Thoracic aorta (tissue), 2 donors: ENCODE measurements at regions not wholly inside any gene's neighbourhood (a gene's known extent, or its start where the extent isn't known, plus 50 kb on each side); places are given as distances from the start of the nearest gene placed in this dataset.
"Not testable (repeated sequence)": the region's sequence is repeated elsewhere in the genome, so short reads cannot be mapped to it uniquely, and the experiment has no call there.

ENCODE experiments used
- ATAC-seq: fragments of 150-250 bp; one replicate; pipeline ENCODE4 v1.8.0; 2017; ENCODE audit warnings: low read depth; ENCODE audit not compliant: insufficient number of reproducible peaks, low FRiP score
- DNase-seq: peaks from one replicate; pipeline ENCODE4 v3.0.0-alpha.2; 2020; ENCODE audit warnings: low spot score
- H3K27ac ChIP-seq, 2 donors: fragments of 200-600 bp; sonication (generic); 1 replicate in 1 of 2; 2 replicates in 1 of 2; pipeline ENCODE4 v1.5.1; 2016; ENCODE audit warnings: mild to moderate bottlenecking in 2 of 2, moderate library complexity in 2 of 2
- H3K27me3 ChIP-seq: fragments of 200-600 bp; sonication (generic); replicated peaks from 2 replicates; pipeline ENCODE4 v1.6.0; 2016; ENCODE audit warnings: mild to moderate bottlenecking; ENCODE audit not compliant: insufficient read depth
- H3K36me3 ChIP-seq: fragments of 200-600 bp; sonication (generic); one replicate; pipeline ENCODE4 v1.5.1; 2016
- H3K4me1 ChIP-seq, 2 donors: fragments of 200-600 bp; sonication (generic); 1 replicate in 1 of 2; 2 replicates in 1 of 2; pipeline versions ENCODE4 v1.5.1 to v1.6.0; 2016; ENCODE audit warnings: low read depth in 2 of 2, mild to moderate bottlenecking in 1 of 2; ENCODE audit not compliant: control insufficient read depth in 1 of 2
- H3K4me3 ChIP-seq: fragments of 200-600 bp; sonication (generic); 2 replicates; pipeline ENCODE4 v1.5.1; 2016; ENCODE audit warnings: mild to moderate bottlenecking
- H3K9me3 ChIP-seq: fragments of 200-600 bp; sonication (generic); 2 replicates; pipeline ENCODE4 v1.5.1; 2016
- TF ChIP-seq, protein P1 (sequence below): fragments of 200-600 bp; sonication (generic); IDR thresholded peaks from one replicate; pipeline ENCODE4 v1.5.1; 2019; ENCODE audit warnings: antibody characterized with exemption

DNA sequence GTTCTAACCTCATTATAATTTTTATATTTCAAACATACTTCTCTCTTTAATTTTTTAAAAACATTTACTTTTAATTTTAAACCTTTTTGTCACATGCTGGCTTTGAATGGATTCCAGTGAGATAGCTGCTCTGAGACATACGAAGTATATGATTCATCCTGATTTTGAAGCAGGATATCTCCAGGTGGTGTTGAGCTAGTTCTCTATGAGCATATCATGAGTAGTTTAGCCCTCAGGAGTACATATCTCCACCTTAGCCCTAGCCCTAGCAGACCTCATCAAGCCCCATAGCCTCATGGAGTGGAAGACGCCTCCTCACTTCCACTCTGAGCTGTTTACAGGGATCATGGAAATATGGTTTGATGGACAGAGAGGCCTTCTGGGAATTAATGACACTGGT is 183.2 kb upstream of the C21orf91 start:
- ATAC-seq: no peak
- Histone ChIP-seq H3K4me1 (no peaks in the 10 kb centered on the region), H3K27me3 (no peaks in the 10 kb centered on the region), H3K9me3 (no peaks in the 10 kb centered on the region), H3K27ac (no peak overlapping the region), H3K36me3 (no peaks in the 10 kb centered on the region), H3K4me3 (no peak overlapping the region)
- DNase-seq: no peak
- TF ChIP-seq, protein P1, sequence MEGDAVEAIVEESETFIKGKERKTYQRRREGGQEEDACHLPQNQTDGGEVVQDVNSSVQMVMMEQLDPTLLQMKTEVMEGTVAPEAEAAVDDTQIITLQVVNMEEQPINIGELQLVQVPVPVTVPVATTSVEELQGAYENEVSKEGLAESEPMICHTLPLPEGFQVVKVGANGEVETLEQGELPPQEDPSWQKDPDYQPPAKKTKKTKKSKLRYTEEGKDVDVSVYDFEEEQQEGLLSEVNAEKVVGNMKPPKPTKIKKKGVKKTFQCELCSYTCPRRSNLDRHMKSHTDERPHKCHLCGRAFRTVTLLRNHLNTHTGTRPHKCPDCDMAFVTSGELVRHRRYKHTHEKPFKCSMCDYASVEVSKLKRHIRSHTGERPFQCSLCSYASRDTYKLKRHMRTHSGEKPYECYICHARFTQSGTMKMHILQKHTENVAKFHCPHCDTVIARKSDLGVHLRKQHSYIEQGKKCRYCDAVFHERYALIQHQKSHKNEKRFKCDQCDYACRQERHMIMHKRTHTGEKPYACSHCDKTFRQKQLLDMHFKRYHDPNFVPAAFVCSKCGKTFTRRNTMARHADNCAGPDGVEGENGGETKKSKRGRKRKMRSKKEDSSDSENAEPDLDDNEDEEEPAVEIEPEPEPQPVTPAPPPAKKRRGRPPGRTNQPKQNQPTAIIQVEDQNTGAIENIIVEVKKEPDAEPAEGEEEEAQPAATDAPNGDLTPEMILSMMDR: no peak

DNA sequence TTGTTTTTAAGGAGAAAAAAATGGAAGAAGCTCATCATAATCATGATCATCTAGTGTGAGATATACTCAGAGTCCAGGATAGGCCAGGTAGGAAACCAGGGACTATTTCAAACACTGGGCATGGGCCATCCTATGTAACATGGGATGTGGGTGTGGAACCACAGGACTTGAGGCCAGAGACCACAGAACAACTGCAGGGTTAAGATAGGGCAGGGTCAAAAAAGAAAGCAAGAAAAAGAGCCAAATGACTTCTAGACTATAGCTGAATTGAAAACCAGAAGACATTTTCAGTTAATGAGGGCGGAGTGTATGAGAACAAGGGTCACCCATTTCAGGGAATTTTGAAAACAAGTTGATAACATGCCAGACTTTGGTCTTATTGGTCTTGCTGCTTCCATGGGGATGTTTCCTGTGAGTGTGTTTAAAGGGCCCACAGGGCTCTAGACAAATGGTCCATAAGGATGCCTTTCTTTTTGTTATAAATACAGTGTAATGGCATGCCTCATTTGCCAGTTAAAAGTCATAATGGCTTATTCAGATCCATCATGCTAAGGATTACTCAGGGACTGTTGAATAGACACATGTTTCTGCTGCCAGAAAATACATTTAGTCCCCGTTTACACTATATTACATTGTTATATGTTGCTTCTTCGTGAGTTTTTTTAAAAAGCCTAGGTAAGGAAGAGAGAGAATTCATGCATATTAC is 182.0 kb upstream of the C21orf91 start:
- no peaks in the 10 kb centered on the region for H3K27me3 ChIP-seq
- no peaks in the 10 kb centered on the region for H3K36me3 ChIP-seq
- no peaks in the 10 kb centered on the region for H3K4me1 ChIP-seq
- H3K9me3 ChIP-seq: no peaks in the 10 kb centered on the region
- no peak overlapping the region for H3K27ac ChIP-seq
- TF ChIP-seq, protein P1: no peak
- no peak overlapping the region for H3K4me3 ChIP-seq
- DNase-seq (no peak), ATAC-seq (no peak)

DNA sequence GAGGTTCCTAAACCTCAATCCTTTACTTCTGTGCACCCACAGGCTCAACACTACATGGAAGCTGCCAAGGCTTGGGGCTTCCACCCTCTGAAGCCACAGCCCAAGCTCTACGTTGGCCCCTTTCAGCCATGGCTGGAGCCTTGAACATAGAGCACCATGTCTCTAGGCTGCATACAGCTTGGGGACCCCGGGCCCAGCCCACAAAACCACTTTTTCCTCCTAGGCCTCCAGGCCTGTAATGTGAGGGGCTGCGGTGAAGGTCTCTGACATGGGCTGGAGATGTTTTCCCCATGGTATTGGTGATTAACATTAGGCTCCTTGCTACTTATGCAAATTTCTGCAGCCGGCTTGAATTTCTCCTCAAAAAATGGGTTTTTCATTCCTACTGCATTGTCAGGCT is 179.4 kb upstream of the C21orf91 start:
- not testable (repeated sequence) for H3K4me3 ChIP-seq, H3K36me3 ChIP-seq, ATAC-seq, DNase-seq, H3K9me3 ChIP-seq, H3K4me1 ChIP-seq, H3K27me3 ChIP-seq, H3K27ac ChIP-seq

DNA sequence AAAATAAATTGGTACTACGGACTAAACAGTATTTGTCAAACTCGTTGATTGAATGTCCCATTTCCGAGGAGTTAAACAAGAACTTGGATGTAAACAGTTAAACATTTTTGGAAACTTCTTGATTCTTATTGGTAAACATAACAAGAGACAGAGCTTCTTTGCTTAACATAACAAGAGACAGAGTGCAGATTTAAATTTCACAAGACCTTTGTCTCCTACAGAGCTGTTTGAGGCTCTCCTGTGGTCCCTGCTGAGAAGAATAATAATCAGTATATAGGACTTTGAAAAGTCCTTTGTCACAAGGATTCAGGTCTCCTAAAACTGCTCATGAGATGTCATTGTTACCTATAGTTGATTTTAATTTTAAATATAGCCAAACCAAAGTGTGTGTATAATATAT is 170.6 kb upstream of the C21orf91 start:
- Histone ChIP-seq H3K36me3 (no peaks in the 10 kb centered on the region), H3K4me3 (no peak overlapping the region), H3K27me3 (no peaks in the 10 kb centered on the region), H3K27ac (no peak overlapping the region), H3K9me3 (no peaks in the 10 kb centered on the region), H3K4me1 (no peaks in the 10 kb centered on the region)
- TF ChIP-seq, protein P1: no peak
- ATAC-seq: no peak
- no peak for DNase-seq

DNA sequence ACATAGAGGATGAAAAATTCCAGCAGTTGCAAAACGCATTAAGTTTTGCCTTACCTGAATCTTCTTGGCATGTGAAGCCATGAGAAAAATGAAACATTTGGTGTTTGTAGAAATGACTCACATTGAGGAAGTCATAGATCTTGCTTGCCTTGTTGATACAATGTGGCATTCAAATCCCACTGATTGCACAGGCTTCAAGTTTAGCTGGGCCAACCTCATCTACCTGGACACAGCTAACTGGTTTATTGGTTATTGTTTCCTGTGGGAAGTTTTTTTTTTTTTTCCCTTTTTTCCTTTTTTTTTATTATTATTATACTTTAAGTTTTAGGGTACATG is 168.9 kb upstream of the C21orf91 start:
- no peak for ATAC-seq
- Histone ChIP-seq H3K27ac (no peak overlapping the region), H3K4me3 (no peak overlapping the region), H3K27me3 (no peaks in the 10 kb centered on the region), H3K9me3 (no peaks in the 10 kb centered on the region), H3K36me3 (no peaks in the 10 kb centered on the region), H3K4me1 (no peaks in the 10 kb centered on the region)
- DNase-seq: no peak
- TF ChIP-seq, protein P1: no peak
